ENCODE measurements at regions not wholly inside any gene's neighbourhood (a gene's known extent, or its start where the extent isn't known, plus 50 kb on each side); places are given as distances from the start of the nearest gene placed in this dataset.

GRCh38 chr10:57849691-57850357 is 417.9 kb downstream of the IPMK start:
- Histone ChIP-seq H3K27ac (ENCODE audit: low read depth) (no peak overlapping the region), H2AFZ (no peak overlapping the region), H3F3A (replicated peaks; ENCODE audit: low read depth) (no peaks in the 10 kb centered on the region), H3K4me1 (ENCODE audit: insufficient read depth) (no peaks in the 10 kb centered on the region), H3K27me3 (ENCODE audit: insufficient read depth) (no peaks in the 10 kb centered on the region), H3K79me2 (replicated peaks; ENCODE audit: insufficient read depth) (no peaks in the 10 kb centered on the region), H3K36me3 (ENCODE audit: insufficient read depth) (no peaks in the 10 kb centered on the region), H3K4me2 (no peak overlapping the region), H4K20me1 (replicated peaks; ENCODE audit: insufficient read depth) (no peaks in the 10 kb centered on the region), H3K9me2 (ENCODE audit: insufficient read depth) (no peaks in the 10 kb centered on the region), H3K4me3 (no peak overlapping the region)
- ATAC-seq (no peak), DNase-seq (ENCODE audit: low spot score) (peak; percentile 20)
- Mint-ChIP-seq H3K27me3 (ENCODE audit: insufficient read depth, low read depth, poor library complexity) (no peaks in the 10 kb centered on the region), H3K4me1 (peaks cover 19% of the 10 kb centered on the region; the same call in 2 of the 3 replicates), H3K4me3 (no peak overlapping the region), H3K27ac (no peak overlapping the region), H3K9me3 (no peaks in the 10 kb centered on the region), H3K36me3 (ENCODE audit: low read depth) (no peaks in the 10 kb centered on the region)
- TF ChIP-seq CREB1 (CRISPR knock-in tag; IDR thresholded peaks at IDR 0.05; ENCODE audit: low read depth) (no peak), CTCF (conservative IDR thresholded peaks at IDR 0.05; ENCODE audit: low read depth in 2 of 2) (peak; percentile 50 to 56)

- no peak for DNase-seq (ENCODE audit: low spot score)
- H3K4me3 Mint-ChIP-seq: no peak overlapping the region
- peaks cover 2% of the 10 kb centered on the region; the same call in 2 of the 3 replicates for H3K9me3 Mint-ChIP-seq
- Histone ChIP-seq H3K9me2 (ENCODE audit: insufficient read depth) (no peaks in the 10 kb centered on the region; the same call in 1 of the 2 replicates), H3K27ac (ENCODE audit: low read depth) (no peak overlapping the region), H2AFZ (peak overlapping the region; percentile 34; the same call in 1 of the 2 replicates), H3K79me2 (replicated peaks; ENCODE audit: insufficient read depth) (no peaks in the 10 kb centered on the region), H3F3A (replicated peaks; ENCODE audit: low read depth) (no peaks in the 10 kb centered on the region), H3K4me2 (no peak overlapping the region), H3K36me3 (ENCODE audit: insufficient read depth) (no peaks in the 10 kb centered on the region; the same call in 1 of the 2 replicates), H4K20me1 (replicated peaks; ENCODE audit: insufficient read depth) (no peaks in the 10 kb centered on the region), H3K4me1 (ENCODE audit: insufficient read depth) (no peaks in the 10 kb centered on the region), H3K27me3 (ENCODE audit: insufficient read depth) (no peaks in the 10 kb centered on the region), H3K4me3 (no peak overlapping the region)
- H3K4me1 Mint-ChIP-seq: peaks cover 11% of the 10 kb centered on the region; the same call in 2 of the 3 replicates
- no peaks in the 10 kb centered on the region for H3K27me3 Mint-ChIP-seq (ENCODE audit: insufficient read depth, low read depth, poor library complexity)
- no peak for ATAC-seq
- no peaks in the 10 kb centered on the region for H3K36me3 Mint-ChIP-seq (ENCODE audit: low read depth)
- no peak overlapping the region for H3K27ac Mint-ChIP-seq
- TF ChIP-seq ZNF462 (CRISPR knock-in tag; IDR thresholded peaks at IDR 0.05) (no peak), CREB1 (CRISPR knock-in tag; IDR thresholded peaks at IDR 0.05; ENCODE audit: low read depth) (no peak), REST (IDR thresholded peaks at IDR 0.05; ENCODE audit: unreplicated experiment) (no peak), ZNF114 (CRISPR knock-in tag; IDR thresholded peaks at IDR 0.05) (no peak), ZNF331 (CRISPR knock-in tag; IDR thresholded peaks at IDR 0.05; ENCODE audit: low read depth) (no peak), JUNB (IDR thresholded peaks at IDR 0.05; ENCODE audit: unreplicated experiment) (no peak), STAT1 (IDR thresholded peaks at IDR 0.05; ENCODE audit: unreplicated experiment) (no peak)
Measured at GRCh38 chr10:57846307-57847065, 421.2 kb downstream of the IPMK start.
